H1 (cell line): ENCODE measurements at regions not wholly inside any gene's neighbourhood (a gene's known extent, or its start where the extent isn't known, plus 50 kb on each side); places are given as distances from the start of the nearest gene placed in this dataset.

Experiments
- ATF2 ChIP-seq: IDR thresholded peaks from 2 replicates; pipeline ENCODE4 v1.6.1; 2012; ENCODE audit warnings: low read length, inconsistent platforms
- BACH1 ChIP-seq: IDR thresholded peaks from 2 replicates; pipeline ENCODE4 v1.6.1; 2012; ENCODE audit warnings: low read length, improper control_type of control experiment
- BCL11A ChIP-seq, 2 experiments: IDR thresholded peaks; one replicate each; pipeline ENCODE4 v1.6.1; 2011; ENCODE audit warnings: low read depth in 2 of 2, low read length in 2 of 2, mild to moderate bottlenecking in 2 of 2
- CHD1 ChIP-seq: IDR thresholded peaks from 2 replicates; pipeline ENCODE4 v1.6.1; 2012; ENCODE audit warnings: low read depth, low read length, improper control_type of control experiment
- CREB1 ChIP-seq: IDR thresholded peaks from 2 replicates; pipeline ENCODE4 v1.6.1; 2012; ENCODE audit warnings: inconsistent platforms
- GTF2F1 ChIP-seq: IDR thresholded peaks from 2 replicates; pipeline ENCODE4 v1.6.1; 2012; ENCODE audit warnings: low read depth, low read length, improper control_type of control experiment, borderline replicate concordance
- HDAC2 ChIP-seq, 2 experiments: fragments of 300-600 bp in 1 of 2; sonication (generic) in 1 of 2; IDR thresholded peaks; 2 replicates each; pipeline ENCODE4 v1.6.1; 2011 to 2012; ENCODE audit warnings: low read depth in 2 of 2, low read length in 2 of 2, mild to moderate bottlenecking in 2 of 2, moderate library complexity in 2 of 2, borderline replicate concordance in 1 of 2, inconsistent platforms in 1 of 2
- JUND ChIP-seq: IDR thresholded peaks from 2 replicates; pipeline ENCODE4 v1.6.1; 2011; ENCODE audit warnings: mild to moderate bottlenecking, improper control_type of control experiment, low read length
- KDM4A ChIP-seq: IDR thresholded peaks from one replicate; pipeline ENCODE4 v1.7.1; 2012; ENCODE audit warnings: low read depth, mild to moderate bottlenecking, moderate library complexity, low read length, inconsistent platforms; ENCODE audit not compliant: severe bottlenecking
- KDM5A ChIP-seq: fragments of 200-600 bp; IDR thresholded peaks from 2 replicates; pipeline ENCODE4 v1.7.1; 2012; ENCODE audit warnings: mild to moderate bottlenecking, low read length, inconsistent platforms, mixed read lengths
- POU5F1 ChIP-seq: IDR thresholded peaks from 2 replicates; pipeline ENCODE4 v1.6.1; 2011; ENCODE audit warnings: low read depth, mild to moderate bottlenecking, low read length, moderate library complexity
- RAD21 ChIP-seq, 2 experiments: IDR thresholded peaks in 1 of 2; conservative IDR thresholded peaks in 1 of 2; 2 replicates each; pipeline ENCODE4 v1.6.1; 2011; ENCODE audit warnings: low read depth in 2 of 2, low read length in 2 of 2, improper control_type of control experiment in 1 of 2, inconsistent platforms in 1 of 2, mild to moderate bottlenecking in 1 of 2, moderate library complexity in 1 of 2
- SIN3A ChIP-seq, 2 experiments: IDR thresholded peaks in 1 of 2; conservative IDR thresholded peaks in 1 of 2; 2 replicates each; pipeline ENCODE4 v1.6.1; 2011 to 2012; ENCODE audit warnings: low read length in 2 of 2, improper control_type of control experiment in 1 of 2, low read depth in 1 of 2, mild to moderate bottlenecking in 1 of 2
- SIRT6 ChIP-seq: IDR thresholded peaks from one replicate; pipeline ENCODE4 v1.7.1; 2012; ENCODE audit warnings: low read length, inconsistent platforms
- SIX5 ChIP-seq: IDR thresholded peaks from 2 replicates; pipeline ENCODE4 v1.6.1; 2011; ENCODE audit warnings: mild to moderate bottlenecking, low read depth, low read length
- SP2 ChIP-seq: IDR thresholded peaks from 2 replicates; pipeline ENCODE4 v1.6.1; 2012; ENCODE audit warnings: mild to moderate bottlenecking, low read length, inconsistent platforms
- SP4 ChIP-seq: IDR thresholded peaks from 2 replicates; pipeline ENCODE4 v1.6.1; 2012; ENCODE audit warnings: low read length, inconsistent platforms
- SRF ChIP-seq: IDR thresholded peaks from 2 replicates; pipeline ENCODE4 v1.6.1; 2011; ENCODE audit warnings: mild to moderate bottlenecking, low read depth, low read length, moderate library complexity
- SUZ12 ChIP-seq: fragments of 200-600 bp; sonication (generic); IDR thresholded peaks from 2 replicates; pipeline ENCODE4 v1.6.1; 2012; ENCODE audit warnings: mild to moderate bottlenecking, inconsistent platforms, low read length, moderate library complexity, mixed read lengths
- TAF7 ChIP-seq: optimal IDR thresholded peaks from 2 replicates; pipeline ENCODE3; 2011; ENCODE audit warnings: low read depth, mild to moderate bottlenecking, inconsistent platforms, low read length, moderate library complexity, borderline replicate concordance
- TBP ChIP-seq: IDR thresholded peaks from 2 replicates; pipeline ENCODE4 v1.6.1; 2011; ENCODE audit warnings: low read depth, low read length, improper control_type of control experiment
- TEAD4 ChIP-seq: IDR thresholded peaks from 2 replicates; pipeline ENCODE4 v1.6.1; 2012; ENCODE audit warnings: low read depth, low read length, inconsistent platforms, mixed read lengths
- USF2 ChIP-seq: IDR thresholded peaks from 2 replicates; pipeline ENCODE4 v1.6.1; 2011; ENCODE audit warnings: low read length, improper control_type of control experiment

GRCh38 chr21:28516991-28517592, 475.6 kb downstream of the LTN1 start (continued):
- TF ChIP-seq TAF7: no peak
- TF ChIP-seq SIN3A (conservative IDR thresholded peaks at IDR 0.05 in 1 of 2, IDR thresholded peaks at IDR 0.05 in 1 of 2; ENCODE audit: low read depth in 1 of 2, low read length in 2 of 2): 0 out of 4 replicates have a peak, but pooled peaks of 1 of the 2 experiments have one; percentile 38
- TF ChIP-seq SIX5: no peak
- no peak for TF ChIP-seq ATF2
- TF ChIP-seq TEAD4: no peak
- no peak for TF ChIP-seq BCL11A (IDR thresholded peaks at IDR 0.05; ENCODE audit: low read depth in 2 of 2, low read length in 2 of 2)
- TF ChIP-seq TBP: 0 out of 2 replicates have a peak, but pooled peaks have one; percentile 12
- TF ChIP-seq SUZ12: no peak
- TF ChIP-seq SP4: no peak
- TF ChIP-seq CHD1: no peak
- TF ChIP-seq HDAC2 (IDR thresholded peaks at IDR 0.05; ENCODE audit: borderline replicate concordance in 1 of 2, low read depth in 2 of 2, low read length in 2 of 2): no peak
- peak; percentile 83 to 88 for TF ChIP-seq RAD21 (IDR thresholded peaks at IDR 0.05 in 1 of 2, conservative IDR thresholded peaks at IDR 0.05 in 1 of 2; ENCODE audit: low read depth in 2 of 2, low read length in 2 of 2)
- TF ChIP-seq GTF2F1: no peak
- no peak; the same call in 1 of the 2 replicates for TF ChIP-seq JUND
- TF ChIP-seq SRF: no peak
- TF ChIP-seq BACH1: no peak
- no peak for TF ChIP-seq SP2
- TF ChIP-seq SIRT6: no peak
- no peak for TF ChIP-seq KDM5A
- no peak for TF ChIP-seq CREB1
- no peak for TF ChIP-seq USF2
- TF ChIP-seq POU5F1: no peak
- TF ChIP-seq KDM4A: no peak
